MCF 10A (cell line): ENCODE measurements at regions not wholly inside any gene's neighbourhood (a gene's known extent, or its start where the extent isn't known, plus 50 kb on each side); places are given as distances from the start of the nearest gene placed in this dataset.

Experiments used
- BruUV-seq: library from RNA; stranded (reverse); fragments of 400-500 nt; replicated peaks from 2 replicates; lab custom pipeline; 2021; lab: Mats Ljungman, UMichigan
- CTCF ChIA-PET: fragments of 300-600 bp; sonication (Branson Sonifier 250); formaldehyde crosslinking; extraction: SDS; loops from one replicate; lab custom pipeline; 2021; ENCODE audit warnings: antibody characterized with exemption, inconsistent platforms; lab: Yijun Ruan, JAX
- POLR2A ChIA-PET: fragments of 300-600, 350-650 bp; sonication (Branson Sonifier 250); formaldehyde crosslinking; extraction: SDS; loops from one replicate; lab custom pipeline; 2020; ENCODE audit warnings: antibody characterized with exemption, inconsistent platforms; lab: Yijun Ruan, JAX
- DNase-seq: peaks from one replicate; pipeline ENCODE4 v3.0.0-alpha.2; 2018; ENCODE audit not compliant: unreplicated experiment
- H3K27ac Mint-ChIP-seq: one replicate; pipeline ENCODE4 v1.8.0; 2022; ENCODE audit warnings: mild to moderate bottlenecking, low read depth, mixed read lengths; ENCODE audit not compliant: unreplicated experiment
- H3K27me3 Mint-ChIP-seq: one replicate; pipeline ENCODE4 v1.8.0; 2022; ENCODE audit warnings: mixed read lengths; ENCODE audit not compliant: insufficient read depth, unreplicated experiment
- H3K36me3 Mint-ChIP-seq: one replicate; pipeline ENCODE4 v1.8.0; 2022; ENCODE audit warnings: mild to moderate bottlenecking, moderate library complexity, mixed read lengths; ENCODE audit not compliant: insufficient read depth, unreplicated experiment
- H3K4me1 Mint-ChIP-seq: one replicate; pipeline ENCODE4 v1.8.0; 2022; ENCODE audit warnings: mixed read lengths; ENCODE audit not compliant: insufficient read depth, unreplicated experiment
- H3K4me3 Mint-ChIP-seq: one replicate; pipeline ENCODE4 v1.8.0; 2022; ENCODE audit warnings: mild to moderate bottlenecking, moderate library complexity, mixed read lengths; ENCODE audit not compliant: unreplicated experiment
- H3K9me3 Mint-ChIP-seq: one replicate; pipeline ENCODE4 v1.8.0; 2022; ENCODE audit warnings: mixed read lengths; ENCODE audit not compliant: unreplicated experiment
- CTCF ChIP-seq: fragments of 200-600 bp; IDR thresholded peaks from one replicate; pipeline ENCODE4 v1.8.0; 2022; ENCODE audit warnings: antibody characterized with exemption, mild to moderate bottlenecking; ENCODE audit not compliant: unreplicated experiment
- intact Hi-C: fragments of 100-400 bp; cut with micrococcal nuclease; formaldehyde crosslinking; loops from 2 replicates; pipeline ENCODE4 v1.14.1; 2022

GRCh38 chr5:74242516-74242915 is 398.0 kb downstream of the ENC1 start:
- no peaks in the 10 kb centered on the region for H3K36me3 Mint-ChIP-seq
- POLR2A ChIA-PET = interaction anchor here (0.8 to 1.0 kb wide), 2 partner anchors 73 to 397 kb away, joined by 3 to 4 read pairs; no protein-coding TSS in a partner anchor

GRCh38 chr5:74241751-74242140 is 398.8 kb downstream of the ENC1 start:
- ChIA-PET CTCF (no interaction called here), POLR2A (interaction anchor here (0.8 to 1.6 kb wide), 5 partner anchors 10 to 398 kb away, joined by 3 to 5 read pairs (median 3); no protein-coding TSS in a partner anchor)
- peak; percentile 86 for DNase-seq
- Mint-ChIP-seq H3K4me1 (peaks cover 30% of the 10 kb centered on the region), H3K36me3 (no peaks in the 10 kb centered on the region), H3K27ac (peak overlapping the region; percentile 55), H3K9me3 (peaks cover 7% of the 10 kb centered on the region), H3K27me3 (no peaks in the 10 kb centered on the region), H3K4me3 (no peak overlapping the region)
- no TSS peak for BruUV-seq
- intact Hi-C loops = no loop called here
- TF ChIP-seq CTCF = no peak

More at GRCh38 chr5:74242516-74242915, 398.0 kb downstream of the ENC1 start:
- TF ChIP-seq CTCF = no peak
- H3K9me3 Mint-ChIP-seq = peaks cover 7% of the 10 kb centered on the region
- peaks cover 30% of the 10 kb centered on the region for H3K4me1 Mint-ChIP-seq
- intact Hi-C loops = no loop called here
- BruUV-seq = no TSS peak
- CTCF ChIA-PET = no interaction called here
- no peak for DNase-seq
- H3K4me3 Mint-ChIP-seq = no peak overlapping the region
- H3K27ac Mint-ChIP-seq = peak overlapping the region; percentile 55
- H3K27me3 Mint-ChIP-seq = no peaks in the 10 kb centered on the region

- ChIA-PET CTCF (interaction anchor here (1.2 kb wide), 1 partner anchor 185 kb away, joined by 3 read pairs; no protein-coding TSS in a partner anchor), POLR2A (interaction anchor here (0.5 to 1.6 kb wide), 6 partner anchors 10 to 397 kb away, joined by 3 to 5 read pairs (median 3); no protein-coding TSS in a partner anchor)
- Mint-ChIP-seq H3K4me3 (no peak overlapping the region), H3K27me3 (no peaks in the 10 kb centered on the region), H3K4me1 (peaks cover 30% of the 10 kb centered on the region), H3K9me3 (peaks cover 7% of the 10 kb centered on the region), H3K36me3 (no peaks in the 10 kb centered on the region), H3K27ac (peak overlapping the region; percentile 55)
- no TSS peak for BruUV-seq
- no peak for TF ChIP-seq CTCF
- intact Hi-C loops = no loop called here
- DNase-seq = peak; percentile 47
Observed at GRCh38 chr5:74240783-74241750, 399.5 kb downstream of the ENC1 start.

GRCh38 chr5:74239261-74239660 is 401.3 kb downstream of the ENC1 start:
- no TSS peak for BruUV-seq
- peaks cover 35% of the 10 kb centered on the region for H3K4me1 Mint-ChIP-seq

More at GRCh38 chr5:74239261-74239660, 401.3 kb downstream of the ENC1 start:
- DNase-seq = no peak
- Mint-ChIP-seq H3K9me3 (peaks cover 7% of the 10 kb centered on the region), H3K36me3 (no peaks in the 10 kb centered on the region), H3K27me3 (no peaks in the 10 kb centered on the region), H3K27ac (no peak overlapping the region), H3K4me3 (no peak overlapping the region)
- intact Hi-C loops = no loop called here
- ChIA-PET POLR2A (interaction anchor here (0.7 to 1.1 kb wide), 2 partner anchors 14 to 197 kb away, joined by 3 to 4 read pairs; no protein-coding TSS in a partner anchor), CTCF (interaction anchor here (0.6 kb wide), 1 partner anchor 294 kb away, joined by 3 read pairs; no protein-coding TSS in a partner anchor)
- no peak for TF ChIP-seq CTCF
